Keratinocyte (primary cell): ENCODE measurements at regions not wholly inside any gene's neighbourhood (a gene's known extent, or its start where the extent isn't known, plus 50 kb on each side); places are given as distances from the start of the nearest gene placed in this dataset.

ENCODE experiments used
- CTCF ChIP-seq, 3 experiments: IDR thresholded peaks in 1 of 3; conservative IDR thresholded peaks in 1 of 3; optimal IDR thresholded peaks in 1 of 3; 2 replicates in 2 of 3; 3 replicates in 1 of 3; pipeline versions ENCODE3 to v1.5.1; 2011; ENCODE audit warnings: low read length in 3 of 3, mild to moderate bottlenecking in 3 of 3, moderate library complexity in 2 of 3, control low read depth in 1 of 3, inconsistent platforms in 1 of 3; ENCODE audit not compliant: insufficient read depth in 2 of 3; ENCODE audit errors: extremely low read depth in 1 of 3
- EZH2 ChIP-seq: IDR thresholded peaks from one replicate; pipeline ENCODE4 v1.6.1; 2012; ENCODE audit warnings: inconsistent platforms, mild to moderate bottlenecking, low read length, moderate library complexity

- no peak for TF ChIP-seq CTCF (optimal IDR thresholded peaks at IDR 0.05 in 1 of 3, IDR thresholded peaks at IDR 0.05 in 1 of 3, conservative IDR thresholded peaks at IDR 0.05 in 1 of 3; ENCODE audit: extremely low read depth in 1 of 3, insufficient read depth in 2 of 3, low read length in 3 of 3)
- no peak for TF ChIP-seq EZH2
Measured at GRCh38 chr12:17062267-17063036, 456.5 kb upstream of the LMO3 start.
